Activated CD4-positive, alpha-beta T cell treated with anti-CD3 and anti-CD28 coated beads, Interleukin-2, Interleukin-4, amounts not matched to agents 100 ng/mL and 50 ng/mL, durations not matched to agents 16 hours and 8 hours (primary cell): ENCODE measurements at regions not wholly inside any gene's neighbourhood (a gene's known extent, or its start where the extent isn't known, plus 50 kb on each side); places are given as distances from the start of the nearest gene placed in this dataset.

Experiments
- DNase-seq: peaks from one replicate; pipeline ENCODE4 v3.0.0-alpha.2; 2020; ENCODE audit warnings: low spot score

DNA sequence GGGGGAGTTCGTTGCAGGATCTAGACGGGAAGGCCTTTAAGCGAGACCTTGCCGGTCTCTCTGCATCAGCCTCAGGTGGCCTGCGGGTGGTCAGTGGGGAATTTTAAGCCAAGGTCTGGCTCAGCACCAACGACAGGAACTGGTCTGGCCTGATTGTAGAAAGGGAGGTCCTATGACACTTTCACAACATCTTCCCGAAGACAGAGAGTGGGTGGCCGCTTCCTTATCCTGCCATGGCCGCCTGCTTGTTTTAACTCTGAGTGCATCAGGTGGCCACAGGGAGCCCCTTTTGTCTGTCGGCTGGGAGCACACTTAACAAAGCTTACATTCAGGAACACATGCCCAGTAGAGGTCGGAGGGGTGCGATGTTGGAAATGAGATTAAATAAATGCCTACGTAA lies 363.7 kb upstream of the MYT1L start:
- no peak for DNase-seq

- no peak for DNase-seq
These were observed 361.7 kb upstream of the MYT1L start for GRCh38 chr2:2692599-2693389.

DNA sequence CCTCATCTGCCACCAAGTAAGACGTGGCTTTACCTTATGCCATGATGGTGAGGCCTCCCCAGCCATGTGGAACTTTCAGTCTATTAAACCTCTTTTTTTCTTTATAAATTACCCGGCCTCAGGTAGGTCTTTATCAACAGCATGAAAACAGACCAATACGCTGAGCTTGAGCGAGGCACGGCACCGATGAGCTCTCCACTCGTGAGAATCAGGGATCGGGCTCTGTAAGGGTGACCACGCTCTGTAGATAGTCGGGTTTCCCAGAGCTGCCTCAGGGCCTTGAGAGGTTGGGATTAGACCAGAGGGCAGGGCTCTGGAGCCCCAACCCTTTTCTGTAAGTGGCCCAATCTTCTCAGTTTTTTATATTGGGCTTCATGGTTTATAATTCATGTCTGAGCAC lies 360.3 kb upstream of the MYT1L start:
- no peak for DNase-seq

- no peak for DNase-seq
These were observed 359.9 kb upstream of the MYT1L start for GRCh38 chr2:2690985-2691384.

DNA sequence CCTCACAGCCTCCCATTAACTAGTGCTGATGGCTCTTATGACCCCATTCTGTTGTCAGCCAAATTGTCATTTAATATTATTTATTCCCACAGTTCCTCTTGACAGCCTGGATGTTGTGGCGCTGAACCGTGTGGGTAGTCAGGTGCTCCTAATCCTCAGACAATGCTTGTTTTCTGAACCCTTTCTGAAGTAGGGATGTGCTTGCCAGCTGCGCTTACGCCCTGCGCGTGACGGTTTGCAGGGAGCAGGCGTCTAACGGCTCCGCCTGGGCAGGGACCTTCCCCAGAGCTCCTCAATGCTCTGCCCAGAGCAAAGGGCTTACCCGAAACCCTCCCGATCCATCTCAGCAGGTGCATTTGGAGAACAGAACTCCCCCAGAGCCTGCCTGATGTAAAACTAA lies 358.2 kb upstream of the MYT1L start:
- DNase-seq, result no peak

DNA sequence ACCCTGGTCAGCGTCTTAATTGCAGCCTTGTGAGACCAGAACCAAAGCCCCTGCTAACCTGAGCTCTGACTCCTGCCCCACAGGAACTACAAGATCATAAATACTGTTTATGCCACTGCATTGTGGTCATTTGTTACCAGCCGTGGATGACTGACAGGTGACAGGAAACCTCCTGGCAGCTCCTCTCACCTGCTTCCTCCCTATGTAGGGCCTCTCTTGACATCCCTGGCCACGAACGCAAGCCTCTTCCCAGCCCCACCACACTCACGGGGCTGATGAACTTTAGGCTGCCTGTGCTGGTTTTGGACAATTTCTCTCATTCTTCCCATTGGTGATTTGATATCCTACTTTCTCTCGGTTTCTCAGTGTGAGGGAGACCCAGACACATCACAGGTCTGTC lies 357.2 kb upstream of the MYT1L start:
- no peak for DNase-seq

DNA sequence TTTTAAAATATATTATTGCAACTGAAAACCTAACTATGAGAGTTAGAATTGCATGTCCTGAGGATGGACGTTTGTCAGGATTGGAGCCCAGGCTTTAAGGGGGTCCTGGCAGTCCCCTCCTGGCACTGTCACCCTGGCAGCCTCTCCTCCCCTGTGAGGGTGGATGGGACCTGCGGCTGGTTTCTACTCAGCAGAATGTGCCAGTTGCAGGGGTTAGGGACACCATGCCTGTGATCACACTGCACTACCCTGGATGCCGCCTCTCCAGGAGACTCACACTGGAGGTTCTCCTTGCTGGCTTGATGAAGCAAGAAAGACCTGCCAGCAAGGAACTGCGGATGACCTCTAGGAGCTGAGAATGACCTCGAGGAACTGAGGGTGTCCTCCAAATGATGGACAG lies 356.7 kb upstream of the MYT1L start:
- DNase-seq, result no peak

DNA sequence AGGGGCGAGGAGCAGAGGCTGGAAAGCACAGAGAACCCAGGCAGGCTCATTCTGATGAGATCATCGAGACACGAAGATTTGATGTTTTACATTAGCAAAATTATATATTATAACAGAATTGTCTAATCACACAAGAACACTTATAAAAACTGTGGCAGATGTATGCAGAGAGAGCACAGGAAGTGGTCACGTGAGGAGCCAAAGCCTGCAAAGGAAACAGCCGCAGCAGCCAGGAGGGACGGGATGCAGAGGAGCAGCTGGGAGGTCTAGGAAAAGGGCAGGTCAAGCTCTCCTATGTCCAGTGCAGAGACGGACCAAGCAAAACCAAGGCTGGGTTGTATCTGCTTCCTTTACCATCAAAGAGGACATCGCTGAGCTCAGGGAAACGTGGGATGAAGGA lies 355.1 kb upstream of the MYT1L start:
- DNase-seq, result no peak

GRCh38 chr2:2683606-2684224 lies 352.6 kb upstream of the MYT1L start:
- DNase-seq, result no peak

DNA sequence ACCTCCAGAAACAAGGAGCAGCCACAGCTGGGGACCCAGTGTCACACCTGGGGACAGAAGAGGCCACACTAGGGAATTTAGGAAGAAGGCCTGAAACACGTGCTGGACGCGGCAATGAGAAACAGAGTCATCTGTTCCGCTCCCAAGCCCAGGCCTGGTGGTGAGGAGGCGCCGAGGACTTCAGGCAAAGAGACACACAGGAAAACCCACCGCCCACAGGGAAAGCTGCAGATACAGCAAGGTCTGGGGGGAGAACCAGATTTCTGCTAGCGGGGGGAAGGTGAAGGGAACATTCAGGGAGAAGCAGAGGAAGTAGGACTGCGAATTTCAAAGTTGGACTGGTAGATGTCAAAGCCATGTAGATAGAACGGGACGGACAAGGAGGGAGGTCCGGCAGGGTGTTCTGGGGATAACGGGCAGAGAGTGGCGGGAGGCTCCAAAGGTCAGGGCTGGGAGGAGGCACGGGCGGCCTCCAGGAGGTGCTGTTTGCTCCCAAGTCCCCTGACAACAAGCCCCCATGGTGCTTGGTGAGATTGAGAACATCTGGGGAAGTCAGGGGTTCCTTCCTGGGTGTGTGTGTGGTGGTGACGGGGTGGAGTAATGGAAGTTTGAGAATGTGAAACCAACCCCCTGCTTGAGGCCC lies 351.7 kb upstream of the MYT1L start:
- no peak for DNase-seq

DNA sequence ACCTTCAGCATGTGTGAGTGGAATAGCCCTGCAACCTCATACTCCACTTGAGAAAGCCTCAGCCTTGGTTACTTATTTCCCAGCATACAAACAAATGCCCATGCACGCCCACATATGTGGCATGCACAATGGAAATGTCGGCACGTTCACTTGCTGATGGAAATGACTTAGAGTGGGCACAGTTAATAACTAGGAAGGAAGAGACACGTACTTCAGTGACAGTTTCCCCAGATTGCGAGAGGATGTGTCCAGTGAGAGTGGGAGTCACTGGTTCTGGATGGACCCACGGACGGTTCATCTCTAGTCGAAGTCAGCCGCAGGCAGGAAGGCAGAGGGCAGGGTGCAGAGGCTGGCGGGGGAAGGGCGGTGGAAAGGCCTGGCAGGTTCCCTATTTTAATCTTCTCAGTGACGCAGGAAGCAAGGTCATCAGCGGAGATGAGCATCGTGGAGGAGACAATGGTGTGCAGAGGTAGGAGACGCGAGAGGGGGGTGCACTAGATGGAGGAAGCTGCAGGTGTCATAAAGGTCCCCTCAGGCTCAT lies 350.7 kb upstream of the MYT1L start:
- DNase-seq, result no peak

DNA sequence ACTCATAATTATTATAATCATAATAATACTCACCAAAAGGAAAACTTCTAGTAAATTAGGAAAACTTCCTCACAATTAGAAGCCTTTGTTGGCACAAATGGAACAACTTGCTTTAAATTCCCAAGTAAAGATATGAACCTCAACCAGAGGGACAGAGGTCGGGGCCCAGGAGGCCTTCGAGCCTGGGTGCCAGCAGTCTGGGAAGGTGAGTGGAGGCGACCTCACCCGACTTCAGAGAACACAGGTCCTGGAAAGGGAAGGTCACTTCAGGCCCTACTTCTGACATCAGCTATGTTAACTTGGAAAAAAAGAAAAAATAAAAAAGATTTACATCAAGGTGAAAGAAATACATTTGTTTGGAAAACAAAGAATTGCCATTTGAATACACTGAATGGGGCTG lies 350.0 kb upstream of the MYT1L start:
- no peak for DNase-seq

DNA sequence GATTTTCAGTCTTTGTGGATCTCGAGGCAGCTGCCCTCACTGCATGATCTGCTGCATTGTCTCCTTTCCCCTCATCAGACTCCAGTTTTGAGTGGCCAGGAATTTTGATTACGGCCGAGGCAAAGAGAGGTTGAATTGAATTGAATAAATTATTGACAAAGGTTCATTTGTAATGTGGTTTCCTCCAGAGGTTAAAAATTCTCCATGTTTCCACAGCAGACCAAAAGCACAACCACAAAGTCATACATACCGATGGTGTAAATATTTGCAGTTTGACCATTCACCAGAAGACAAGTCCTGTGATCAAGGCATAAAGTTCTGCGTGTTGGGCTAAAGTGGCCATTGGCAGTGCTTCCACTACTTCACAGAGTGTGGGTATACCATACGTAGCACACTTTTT lies 343.8 kb upstream of the MYT1L start:
- no peak for DNase-seq

GRCh38 chr2:2673406-2673805 lies 342.3 kb upstream of the MYT1L start:
- DNase-seq, result no peak

GRCh38 chr2:2672249-2672648 lies 341.2 kb upstream of the MYT1L start:
- no peak for DNase-seq

DNA sequence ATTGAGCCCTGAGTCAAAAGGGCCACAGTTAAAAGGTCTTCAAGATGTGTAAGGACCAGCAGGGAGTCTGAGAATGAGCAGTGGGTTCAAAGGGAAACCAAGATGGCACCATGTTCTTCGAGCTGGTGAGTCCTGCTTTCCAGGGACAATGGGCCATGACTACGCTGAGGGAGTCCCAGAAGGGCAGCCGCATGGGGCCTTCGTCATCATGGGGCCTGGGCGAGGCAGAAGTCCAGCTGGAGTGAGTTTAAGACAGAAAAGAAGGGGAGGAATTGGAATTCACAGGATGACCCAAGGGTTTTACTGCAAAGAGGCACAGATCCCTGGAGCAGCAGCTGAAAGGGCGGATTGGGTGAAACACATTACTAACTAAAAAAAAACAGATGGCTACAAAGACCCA lies 340.8 kb upstream of the MYT1L start:
- DNase-seq, result no peak

- no peak for DNase-seq
These were observed 338.2 kb upstream of the MYT1L start for GRCh38 chr2:2669316-2669715.

GRCh38 chr2:2668681-2669265 lies 337.7 kb upstream of the MYT1L start:
- DNase-seq, result no peak

DNA sequence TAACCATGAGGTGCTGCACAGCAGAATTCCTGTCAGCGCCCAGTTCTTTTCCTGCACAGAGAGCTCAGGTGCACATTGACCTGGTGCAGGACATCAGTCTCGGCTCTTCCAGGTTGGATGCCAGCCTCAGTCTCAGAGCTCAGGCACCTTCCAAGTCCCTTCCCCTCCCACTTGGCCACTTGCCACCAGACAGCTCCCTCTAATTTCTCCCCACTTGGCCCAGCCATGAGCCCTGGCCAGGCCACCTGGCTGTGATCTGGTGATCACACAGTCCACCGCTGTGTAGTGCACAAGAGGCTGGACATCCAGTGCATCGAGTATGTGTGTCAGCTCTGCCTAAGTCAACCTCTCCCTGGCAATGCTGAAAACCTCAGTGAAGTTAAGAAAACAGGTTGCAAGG lies 336.6 kb upstream of the MYT1L start:
- DNase-seq, result no peak

DNA sequence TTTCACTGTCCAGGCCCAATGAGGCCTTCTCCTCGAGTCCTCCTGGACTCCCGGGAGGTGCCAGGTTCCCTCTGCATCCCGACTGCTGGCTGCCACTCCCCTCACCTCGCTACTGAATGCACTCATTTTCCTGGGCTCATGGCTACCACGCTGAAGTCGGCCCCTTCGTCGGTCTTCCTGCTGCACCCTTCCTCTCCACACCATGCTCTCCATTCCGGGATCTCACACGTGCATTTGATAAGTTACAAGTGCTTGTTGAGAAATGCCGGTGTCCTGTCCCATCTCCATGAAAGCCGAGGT lies 334.7 kb upstream of the MYT1L start:
- no peak for DNase-seq

DNA sequence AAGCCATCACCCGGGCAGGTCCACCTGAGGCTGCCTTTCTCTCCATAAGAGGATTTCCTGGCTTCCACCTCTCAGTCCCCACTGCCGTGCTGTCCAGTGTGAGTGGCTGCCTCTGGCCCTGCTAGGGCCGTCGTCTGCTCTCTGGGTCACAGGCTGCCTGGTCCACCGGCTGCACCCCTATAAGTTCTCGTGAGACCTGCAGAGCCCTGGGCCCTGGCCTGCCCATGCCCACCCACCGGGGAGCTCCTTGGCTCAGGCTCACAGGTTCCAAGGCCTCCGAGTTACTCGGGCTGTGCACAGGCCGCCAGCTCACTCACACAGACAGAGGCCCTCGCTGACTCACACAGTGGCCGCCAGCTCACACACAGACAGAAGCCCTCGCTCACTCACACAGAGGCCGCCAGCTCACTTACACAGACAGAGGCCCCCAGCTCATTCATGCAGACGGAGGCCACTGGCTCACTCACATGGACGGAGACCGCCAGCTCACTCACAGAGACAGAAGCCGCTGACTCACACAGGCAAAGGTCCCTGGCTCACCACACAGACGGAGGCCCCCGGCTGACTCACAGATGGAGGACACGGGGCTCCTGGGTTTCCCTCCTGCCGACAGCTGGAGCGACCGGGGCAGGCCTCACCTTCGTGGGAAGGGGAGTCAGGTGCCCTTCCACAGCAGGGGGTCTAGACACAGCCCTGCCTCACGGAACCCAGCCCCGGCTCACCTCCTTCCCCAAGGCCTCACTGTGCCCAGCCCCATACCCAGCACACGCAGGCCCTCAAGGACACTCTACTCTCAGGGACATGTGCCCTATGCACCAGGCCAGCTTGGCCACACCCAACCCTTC lies 334.1 kb upstream of the MYT1L start:
- no peak for DNase-seq

DNA sequence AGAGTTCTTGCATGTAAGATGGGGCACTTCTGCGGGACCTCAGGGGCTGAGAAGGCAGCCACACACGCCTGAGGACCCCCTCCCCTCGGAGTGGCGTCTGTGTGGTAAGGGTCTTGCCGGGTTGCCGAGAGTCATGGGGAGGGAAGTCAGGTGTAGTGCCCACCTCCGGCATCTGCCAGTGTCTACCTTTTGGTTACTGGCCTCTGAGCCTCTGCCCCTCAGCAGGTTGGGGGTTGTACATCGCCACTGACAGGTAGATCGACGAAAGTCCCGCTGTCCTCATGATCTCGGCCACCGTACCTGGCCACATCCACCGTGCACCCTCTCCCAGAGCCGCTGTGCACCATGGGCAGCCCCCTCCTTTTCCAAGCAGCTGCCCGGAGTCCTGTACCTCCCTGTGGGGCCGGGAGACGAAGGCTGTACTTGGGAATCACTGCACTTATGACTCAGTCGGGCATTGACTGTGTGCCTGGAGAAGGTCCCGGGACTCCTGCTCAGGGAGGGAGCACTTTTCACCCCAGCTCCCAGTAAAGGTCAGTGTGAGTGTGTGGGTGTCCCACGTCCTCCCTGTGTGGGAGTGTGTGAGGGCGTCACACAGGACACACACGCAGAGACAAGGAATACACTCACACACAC lies 332.4 kb upstream of the MYT1L start:
- no peak for DNase-seq
